ENCODE measurements at regions not wholly inside any gene's neighbourhood (a gene's known extent, or its start where the extent isn't known, plus 50 kb on each side); places are given as distances from the start of the nearest gene placed in this dataset.
A peak's percentile ranks its signal among the peaks of the same experiment; 100 is the strongest.

GRCh38 chr9:73470766-73471165 lies 319.1 kb downstream of the ANXA1 start:
- DNase-seq: no peak

GRCh38 chr9:73474002-73474600 lies 322.4 kb downstream of the ANXA1 start:
- no peak for DNase-seq

DNA sequence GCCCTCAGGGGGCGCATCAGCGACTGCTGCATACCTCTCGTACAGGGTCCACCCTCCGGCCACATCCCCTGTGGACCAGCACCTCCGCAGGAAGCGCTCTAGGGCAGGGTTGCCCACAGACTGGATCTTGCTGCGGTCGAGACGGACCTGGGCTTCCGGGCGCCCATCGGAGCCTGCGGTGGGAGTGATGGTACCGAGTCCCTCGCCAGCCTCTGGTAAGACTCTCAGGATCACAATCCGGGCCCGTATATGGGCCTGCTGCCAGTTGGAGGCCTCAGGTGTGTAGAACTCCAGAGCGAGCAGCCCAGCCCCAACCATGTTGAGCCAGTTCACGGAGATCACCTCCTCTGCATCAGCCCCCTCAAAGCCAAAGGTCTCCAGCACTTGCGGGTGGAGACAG lies 323.0 kb downstream of the ANXA1 start:
- no peak for DNase-seq

- no peak for DNase-seq
These were observed 343.2 kb downstream of the ANXA1 start for GRCh38 chr9:73494894-73495293.

DNA sequence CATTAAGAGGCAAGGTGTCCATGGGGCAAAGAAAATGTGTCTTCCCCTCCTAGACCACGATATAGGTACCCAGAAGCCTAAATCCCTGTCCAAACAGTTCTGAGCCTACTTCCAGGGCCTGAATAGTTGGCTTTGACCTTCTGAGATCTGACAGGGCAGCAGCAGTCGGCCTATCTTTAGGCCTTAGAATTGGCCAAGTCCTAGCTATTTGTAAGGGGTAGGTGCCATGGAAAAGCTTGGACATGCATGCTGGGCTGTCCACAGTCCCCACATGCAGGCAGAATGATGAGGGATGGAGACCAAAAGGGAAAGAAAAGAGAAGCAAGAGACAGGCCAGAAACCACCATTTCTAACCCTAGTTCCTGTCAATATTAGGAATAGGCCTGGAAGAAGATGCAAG lies 346.1 kb downstream of the ANXA1 start:
- no peak for DNase-seq

DNA sequence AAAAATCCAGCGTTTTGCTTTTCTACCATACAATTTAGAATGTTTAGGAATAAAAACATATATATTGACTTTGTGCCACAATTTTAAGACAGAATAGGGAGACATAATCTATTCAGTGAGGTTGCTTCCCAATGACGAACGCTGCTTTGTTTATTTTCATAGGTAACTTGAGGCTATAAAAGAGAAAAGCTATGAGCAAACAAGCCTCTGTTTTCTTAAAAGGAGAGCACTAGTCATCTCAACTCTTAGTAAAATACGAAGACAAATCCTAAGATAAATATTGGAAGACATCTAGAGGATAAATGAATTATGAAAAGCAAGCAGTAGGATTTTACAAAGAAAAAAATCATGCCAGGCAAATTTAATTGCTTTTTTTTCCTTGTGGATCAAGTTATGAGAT lies 363.6 kb downstream of the ANXA1 start:
- DNase-seq: no peak

GRCh38 chr9:73523391-73523790 lies 371.7 kb downstream of the ANXA1 start:
- no peak for DNase-seq

DNA sequence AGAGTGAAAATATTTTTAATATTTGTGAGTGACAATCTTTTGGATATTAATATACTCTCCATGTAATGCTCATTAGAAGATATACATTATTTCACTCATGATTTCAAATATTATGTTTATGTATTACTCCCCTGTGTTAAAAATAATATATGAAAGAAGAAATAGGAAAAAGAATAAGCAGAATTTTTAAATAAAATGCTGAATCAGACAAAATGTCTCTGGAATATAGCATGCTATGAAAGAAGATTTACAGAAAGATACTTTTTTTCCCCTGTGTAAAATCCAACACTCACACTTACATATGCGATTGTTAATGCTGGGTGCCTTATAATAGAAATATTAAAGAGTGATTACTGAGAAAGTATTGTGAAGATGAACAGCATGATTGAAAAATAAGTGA lies 373.7 kb downstream of the ANXA1 start:
- DNase-seq: no peak

DNA sequence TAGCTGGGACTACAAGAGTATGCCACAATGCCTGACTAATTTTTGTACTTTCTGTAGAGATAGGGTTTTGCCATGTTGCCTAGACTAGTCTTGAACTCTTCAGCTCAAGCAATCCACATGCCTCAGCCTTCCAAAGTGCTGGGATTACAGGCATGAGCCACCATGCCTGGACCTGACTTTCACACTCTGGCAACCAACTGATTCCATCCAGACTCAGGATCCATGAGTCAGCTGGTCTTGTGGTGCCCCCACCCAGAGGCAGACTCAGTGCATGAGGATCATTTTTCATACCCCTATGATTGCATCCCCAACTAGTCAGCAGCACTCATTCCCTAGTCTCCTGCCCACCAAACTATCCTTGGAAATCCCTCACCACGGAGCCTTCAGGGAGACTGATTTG lies 375.9 kb downstream of the ANXA1 start:
- no peak for DNase-seq

DNA sequence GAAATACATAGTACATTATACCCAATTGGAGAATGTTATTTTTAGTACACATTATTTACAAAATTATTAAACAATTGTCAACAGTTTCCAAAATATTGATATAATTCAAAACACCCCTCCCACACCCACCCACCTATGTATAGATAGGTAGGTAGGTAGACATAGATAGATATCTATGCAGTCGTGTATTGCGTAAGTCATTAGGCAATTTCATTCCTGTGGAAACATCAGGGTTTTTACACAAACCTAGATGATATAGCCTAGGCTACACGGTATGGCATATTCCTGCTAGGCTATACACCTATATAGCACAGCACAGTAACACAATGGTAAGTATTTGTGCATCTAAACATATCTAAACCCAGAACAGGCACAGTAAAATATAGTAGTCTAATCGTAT lies 377.3 kb downstream of the ANXA1 start:
- no peak for DNase-seq

DNA sequence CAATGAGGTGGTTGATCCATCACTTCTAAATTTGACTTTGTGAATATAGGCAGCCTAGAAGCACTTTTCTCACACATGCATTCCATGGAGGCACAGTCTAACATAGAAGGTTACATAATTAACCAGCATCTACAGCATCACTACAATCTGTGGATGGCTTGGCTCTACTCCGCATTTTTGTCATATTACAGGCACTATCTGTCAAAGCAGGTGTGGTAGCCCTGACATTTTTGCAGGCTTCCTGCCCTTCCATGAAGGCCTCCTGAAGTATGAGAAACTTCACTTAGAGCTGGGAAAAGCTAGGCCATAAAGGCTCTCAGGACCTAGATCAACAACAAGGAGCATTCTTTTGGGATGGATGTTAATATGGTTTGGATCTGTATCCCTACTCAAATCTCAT lies 378.0 kb downstream of the ANXA1 start:
- no peak for DNase-seq

DNA sequence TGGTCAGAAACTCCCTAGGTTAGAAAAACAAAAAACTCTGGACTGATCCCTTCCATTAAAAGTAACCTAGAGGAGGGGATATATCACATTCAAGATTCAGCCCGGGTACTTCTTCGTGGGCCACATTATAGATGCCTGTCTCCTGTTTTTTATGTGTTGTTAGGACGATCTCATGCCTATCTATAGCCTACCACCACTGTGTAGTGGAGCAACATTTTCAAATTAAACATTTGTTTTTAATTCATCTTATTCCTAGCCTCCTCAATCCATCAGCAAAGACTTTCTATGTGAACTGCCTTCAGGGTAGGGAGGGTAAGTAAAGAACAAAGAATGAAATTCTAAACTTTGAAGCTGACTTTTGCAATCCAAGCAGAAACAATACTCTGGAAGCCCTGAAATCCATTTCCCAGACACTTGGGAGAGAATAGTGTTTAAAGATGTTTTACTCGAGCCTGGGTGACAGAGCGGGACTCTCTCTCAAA lies 379.4 kb downstream of the ANXA1 start:
- no peak for DNase-seq

- DNase-seq: no peak
These were observed 380.0 kb downstream of the ANXA1 start for GRCh38 chr9:73531658-73532057.

DNA sequence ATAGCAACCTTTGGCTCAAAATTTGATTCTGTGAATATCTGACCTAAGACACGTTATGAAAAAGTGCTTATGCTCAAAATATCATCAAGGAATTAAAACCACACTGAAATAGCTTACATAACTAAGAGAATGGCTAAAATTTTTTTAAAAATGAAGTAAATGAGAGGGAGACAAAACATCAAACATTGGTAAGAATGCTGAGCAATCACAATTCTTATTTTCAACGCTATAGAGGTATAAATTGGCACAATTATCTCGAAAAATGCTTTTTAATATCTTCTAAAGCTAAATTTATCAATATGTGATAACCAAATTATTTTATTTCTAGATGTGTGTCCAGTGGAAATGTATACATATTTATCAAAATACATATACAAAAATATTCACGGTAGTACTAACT lies 381.3 kb downstream of the ANXA1 start:
- no peak for DNase-seq

DNA sequence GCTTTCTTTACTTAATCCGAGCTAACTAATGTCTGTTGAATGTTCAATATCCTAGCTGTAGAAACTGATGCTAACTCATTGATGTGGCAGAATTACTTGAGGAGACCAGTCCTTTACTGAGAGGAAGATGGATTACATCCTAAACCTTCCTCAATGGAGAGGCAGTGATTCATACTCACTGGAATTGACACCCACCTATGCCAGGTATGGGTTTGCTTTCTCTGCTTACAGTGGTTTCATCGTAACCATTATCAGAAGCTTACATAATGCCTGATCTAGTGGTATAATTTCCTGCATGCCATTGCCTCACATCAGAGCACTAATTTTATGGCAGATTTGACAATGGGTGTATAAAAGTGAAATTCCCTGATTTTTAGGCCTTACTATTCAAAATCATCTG lies 384.7 kb downstream of the ANXA1 start:
- DNase-seq: no peak

DNA sequence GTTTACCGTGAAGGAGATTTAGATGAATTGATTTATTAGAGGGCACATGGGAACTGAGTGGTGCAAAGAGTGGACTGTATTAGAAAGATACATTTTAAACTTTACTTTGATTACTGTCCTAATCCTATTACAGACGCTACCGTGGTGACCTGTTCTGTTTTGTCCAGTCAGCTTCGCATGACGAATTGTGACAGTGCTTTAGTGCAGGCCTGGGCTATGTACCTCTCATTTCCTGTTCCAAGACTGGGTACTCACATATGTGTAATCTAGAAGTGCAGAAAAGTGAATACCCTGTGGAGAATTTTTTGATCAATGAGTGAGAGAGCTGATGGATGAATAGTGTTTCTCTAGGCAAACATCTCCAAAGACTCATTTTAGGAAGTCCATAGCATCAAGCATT lies 385.9 kb downstream of the ANXA1 start:
- no peak for DNase-seq

- no peak for DNase-seq
These were observed 388.3 kb downstream of the ANXA1 start for GRCh38 chr9:73539881-73540390.

GRCh38 chr9:73541923-73542322 lies 390.3 kb downstream of the ANXA1 start:
- DNase-seq: no peak

DNA sequence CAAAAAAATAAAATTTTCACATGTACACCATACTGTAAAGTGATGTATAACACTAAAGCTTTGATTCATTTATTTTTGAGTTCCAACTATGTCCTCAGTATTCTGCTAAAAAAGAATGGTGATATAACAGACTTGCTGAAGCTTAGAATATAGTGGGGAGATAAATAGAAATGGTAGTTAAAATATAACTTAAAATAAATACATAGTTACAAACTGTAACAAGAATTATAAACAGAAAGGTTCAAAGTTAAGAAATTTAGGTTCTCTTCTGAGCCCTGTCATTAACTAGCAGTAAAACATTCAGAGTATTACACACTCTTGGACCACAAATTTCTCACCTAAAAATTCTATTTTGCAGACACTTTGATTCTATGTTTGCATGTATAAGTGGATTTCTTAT lies 392.1 kb downstream of the ANXA1 start:
- no peak for DNase-seq

- DNase-seq: peak; percentile 24
These were observed 396.5 kb downstream of the ANXA1 start for GRCh38 chr9:73548201-73548600.

GRCh38 chr9:73549991-73550390 lies 398.3 kb downstream of the ANXA1 start:
- no peak for DNase-seq

DNA sequence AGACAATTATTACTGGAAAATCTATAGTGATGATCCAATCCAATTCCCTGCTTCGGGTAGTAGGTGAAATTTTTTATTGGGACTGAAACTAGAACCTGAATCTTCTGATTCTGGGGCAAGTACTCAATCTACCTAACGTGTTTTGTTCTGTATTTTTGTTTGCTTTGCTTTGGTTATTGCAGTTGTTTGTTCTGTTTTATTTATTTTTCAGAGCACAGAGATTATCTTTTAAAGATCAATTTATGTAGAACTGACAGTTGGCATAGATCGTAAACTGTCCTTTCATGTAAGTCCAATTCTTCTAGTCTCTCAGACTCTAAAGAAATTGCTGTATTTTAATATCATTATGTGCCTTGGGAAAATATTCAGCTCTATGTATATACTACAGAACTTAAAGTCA lies 401.6 kb downstream of the ANXA1 start:
- DNase-seq: no peak

DNA sequence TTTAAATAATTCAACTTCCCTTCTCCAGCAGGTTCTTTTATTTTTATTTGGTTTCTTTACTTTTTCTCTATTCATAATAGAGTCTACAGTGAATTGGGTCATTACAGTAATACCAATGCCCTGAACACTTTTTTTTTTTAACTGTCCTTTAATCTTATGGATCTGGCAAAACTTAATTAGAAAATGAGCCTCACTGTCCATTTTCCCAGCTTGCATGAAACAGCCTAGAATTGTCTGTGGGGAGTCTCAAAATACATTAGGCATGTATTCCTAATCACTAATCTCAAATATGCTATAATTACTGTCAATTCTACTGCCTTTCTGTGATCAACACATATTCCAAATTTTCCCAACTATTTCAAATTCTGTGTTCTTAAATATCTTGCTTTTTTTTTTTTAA lies 406.8 kb downstream of the ANXA1 start:
- DNase-seq: no peak

GRCh38 chr9:73565026-73565425 lies 413.4 kb downstream of the ANXA1 start:
- no peak for DNase-seq

GRCh38 chr9:73565833-73566465 lies 414.3 kb downstream of the ANXA1 start:
- DNase-seq: no peak
